IMR-90 (cell line): ENCODE measurements at regions not wholly inside any gene's neighbourhood (a gene's known extent, or its start where the extent isn't known, plus 50 kb on each side); places are given as distances from the start of the nearest gene placed in this dataset.

ENCODE experiments used
- ATAC-seq: fragments of 200-7000 bp; cut with Tn5 transposase; 2 replicates; pipeline ENCODE4 v1.9.1; 2020; ENCODE audit warnings: low read depth, mild to moderate bottlenecking, moderate library complexity
- BruUV-seq: library from RNA; stranded (reverse); fragments of 400-500 nt; replicated peaks from 2 replicates; lab custom pipeline; 2021; lab: Mats Ljungman, UMichigan
- CTCF ChIA-PET: fragments of 300-600 bp; formaldehyde crosslinking; extraction: SDS; loops from one replicate; lab custom pipeline; 2021; ENCODE audit warnings: antibody characterized with exemption; lab: Yijun Ruan, JAX
- POLR2A ChIA-PET: fragments of 300-600 bp; sonication (Branson Sonifier 250); formaldehyde crosslinking; loops from one replicate; lab custom pipeline; 2022; ENCODE audit warnings: antibody characterized with exemption; ENCODE audit not compliant: unreplicated experiment; lab: Charles Lee
- DNase-seq: peaks from one replicate; pipeline ENCODE4 v3.0.0; 2013
- H2AFZ ChIP-seq: replicated peaks from 2 replicates; pipeline ENCODE3; 2013; ENCODE audit warnings: low read length, mild to moderate bottlenecking; ENCODE audit not compliant: poor library complexity
- H2AK5ac ChIP-seq: 2 replicates; pipeline ENCODE4 v1.6.1; 2013; ENCODE audit warnings: low read depth, low read length, inconsistent platforms
- H2AK9ac ChIP-seq: replicated peaks from 2 replicates; pipeline ENCODE3; 2013; ENCODE audit warnings: mild to moderate bottlenecking, low read depth, low read length, moderate library complexity; ENCODE audit not compliant: poor library complexity
- H2BK120ac ChIP-seq: 2 replicates; pipeline ENCODE4 v1.6.1; 2013; ENCODE audit warnings: low read depth, low read length, inconsistent platforms
- H2BK15ac ChIP-seq: 3 replicates; pipeline ENCODE4 v1.6.1; 2013; ENCODE audit warnings: low read depth, low read length, inconsistent platforms
- H2BK20ac ChIP-seq: 2 replicates; pipeline ENCODE4 v1.6.1; 2013; ENCODE audit warnings: low read depth, mild to moderate bottlenecking, inconsistent platforms, low read length, moderate library complexity
- H2BK5ac ChIP-seq: 2 replicates; pipeline ENCODE4 v1.6.1; 2013; ENCODE audit warnings: mild to moderate bottlenecking, low read depth, low read length, inconsistent platforms; ENCODE audit not compliant: poor library complexity, severe bottlenecking
- H3K14ac ChIP-seq: replicated peaks from 2 replicates; pipeline ENCODE4 v1.6.1; 2013; ENCODE audit warnings: low read depth, low read length, inconsistent platforms
- H3K18ac ChIP-seq: 2 replicates; pipeline ENCODE4 v1.6.1; 2013; ENCODE audit warnings: low read depth, low read length, control low read depth
- H3K23ac ChIP-seq: 2 replicates; pipeline ENCODE4 v1.6.1; 2013; ENCODE audit warnings: low read depth, low read length, inconsistent platforms
- H3K27ac ChIP-seq: 2 replicates; pipeline ENCODE4 v1.5.1; 2013; ENCODE audit warnings: mild to moderate bottlenecking, control low read depth, low read length; ENCODE audit not compliant: insufficient read depth
- H3K27me3 ChIP-seq: 2 replicates; pipeline ENCODE4 v1.6.1; 2013; ENCODE audit warnings: low read length; ENCODE audit not compliant: control insufficient read depth, insufficient read depth
- H3K36me3 ChIP-seq: 2 replicates; pipeline ENCODE4 v1.6.1; 2013; ENCODE audit warnings: low read length, mixed read lengths; ENCODE audit not compliant: control insufficient read depth, insufficient read depth
- H3K4ac ChIP-seq: 2 replicates; pipeline ENCODE4 v1.6.1; 2013; ENCODE audit warnings: low read depth, low read length, inconsistent platforms
- H3K4me1 ChIP-seq: 2 replicates; pipeline ENCODE4 v1.6.1; 2013; ENCODE audit warnings: low read length, mixed read lengths; ENCODE audit not compliant: control insufficient read depth, insufficient read depth
- H3K4me2 ChIP-seq: 2 replicates; pipeline ENCODE4 v1.6.1; 2013; ENCODE audit warnings: low read depth, mild to moderate bottlenecking, control low read depth, low read length, moderate library complexity
- H3K4me3 ChIP-seq: 2 replicates; pipeline ENCODE4 v1.5.1; 2013; ENCODE audit warnings: low read depth, mild to moderate bottlenecking, control low read depth, low read length, moderate library complexity; ENCODE audit not compliant: insufficient read depth
- H3K56ac ChIP-seq: 2 replicates; pipeline ENCODE4 v1.6.1; 2013; ENCODE audit warnings: low read length, inconsistent platforms; ENCODE audit not compliant: insufficient read depth; ENCODE audit errors: extremely low read depth
- H3K79me1 ChIP-seq, 2 experiments: 2 replicates each; pipeline ENCODE4 v1.6.1; 2013; ENCODE audit warnings: low read length in 2 of 2, inconsistent platforms in 1 of 2, low read depth in 1 of 2
- H3K9ac ChIP-seq: 2 replicates; pipeline ENCODE4 v1.6.1; 2013; ENCODE audit warnings: low read depth, low read length, control low read depth
- H3K9me1 ChIP-seq: 2 replicates; pipeline ENCODE4 v1.6.1; 2013; ENCODE audit warnings: low read length, inconsistent platforms; ENCODE audit not compliant: insufficient read depth
- H3K9me3 ChIP-seq: 2 replicates; pipeline ENCODE4 v1.6.1; 2013; ENCODE audit warnings: low read length; ENCODE audit not compliant: control insufficient read depth, insufficient read depth
- H4K20me1 ChIP-seq: 2 replicates; pipeline ENCODE4 v1.6.1; 2013; ENCODE audit warnings: low read length, inconsistent platforms; ENCODE audit not compliant: insufficient read depth
- H4K5ac ChIP-seq: 2 replicates; pipeline ENCODE4 v1.6.1; 2013; ENCODE audit warnings: mild to moderate bottlenecking, low read depth, low read length, control low read depth
- H4K8ac ChIP-seq, 2 experiments: 2 replicates each; pipeline ENCODE4 v1.6.1; 2013; ENCODE audit warnings: low read depth in 2 of 2, low read length in 2 of 2, control low read depth in 1 of 2, inconsistent platforms in 1 of 2
- H4K91ac ChIP-seq: 2 replicates; pipeline ENCODE4 v1.6.1; 2013; ENCODE audit warnings: low read depth, low read length, inconsistent platforms; ENCODE audit not compliant: insufficient read depth
- BHLHE40 ChIP-seq: fragments of 150-350 bp; IDR thresholded peaks from 2 replicates; pipeline ENCODE4 v1.6.1; 2016; ENCODE audit warnings: mild to moderate bottlenecking, low read depth, low read length
- ELK1 ChIP-seq: fragments of 150-350 bp; IDR thresholded peaks from 2 replicates; pipeline ENCODE4 v1.6.1; 2016; ENCODE audit warnings: low read depth, mild to moderate bottlenecking, low read length, moderate library complexity, borderline replicate concordance
- FOS ChIP-seq: fragments of 150-350 bp; IDR thresholded peaks from 2 replicates; pipeline ENCODE4 v1.6.1; 2016; ENCODE audit warnings: low read depth, low read length
- MAFK ChIP-seq: IDR thresholded peaks from 2 replicates; pipeline ENCODE4 v1.6.1; 2012; ENCODE audit warnings: low read depth, low read length, improper control_type of control experiment
- MAZ ChIP-seq: IDR thresholded peaks from 2 replicates; pipeline ENCODE4 v1.6.1; 2012; ENCODE audit warnings: low read depth, mild to moderate bottlenecking, low read length, improper control_type of control experiment, moderate library complexity, borderline replicate concordance
- MXI1 ChIP-seq: IDR thresholded peaks from 2 replicates; pipeline ENCODE4 v1.6.1; 2012; ENCODE audit warnings: low read depth, mild to moderate bottlenecking, low read length, moderate library complexity, borderline replicate concordance
- POLR2A ChIP-seq: IDR thresholded peaks from 2 replicates; pipeline ENCODE4 v1.6.1; 2012; ENCODE audit warnings: mild to moderate bottlenecking, low read depth, low read length
- RFX5 ChIP-seq: IDR thresholded peaks from 2 replicates; pipeline ENCODE4 v1.8.0; 2012; ENCODE audit warnings: low read depth, mild to moderate bottlenecking, low read length, moderate library complexity
- WGBS, 2 experiments: methylation state at CpG; one replicate each; pipeline versions ENCODE4 v1.1.5 to v1.1.7; 2013; ENCODE audit warnings: missing lambda C conversion rate in 2 of 2; ENCODE audit not compliant: insufficient read length in 1 of 2; ENCODE audit errors: extremely low coverage in 2 of 2; 5-methylcytosine and 5-hydroxymethylcytosine counted together
- dilution Hi-C: fragments of 300-500 bp; cut with HindIII; formaldehyde crosslinking; loops from one replicate; pipeline ENCODE4 v1.14.3; 2018; ENCODE audit warnings: low sequenced_read_pairs; ENCODE audit not compliant: unreplicated experiment
- in situ Hi-C: fragments of 300-500 bp; cut with MboI; formaldehyde crosslinking; loops from 3 replicates; pipeline ENCODE4 v1.14.3; 2019; ENCODE audit warnings: low sequenced_read_pairs, inconsistent platforms, mixed read lengths
- intact Hi-C: fragments of 100-400 bp; cut with micrococcal nuclease; formaldehyde crosslinking; loops from 2 replicates; pipeline ENCODE4 v1.10.0; 2022
- TF ChIP-seq, protein P1 (sequence below): conservative IDR thresholded peaks from 2 replicates; pipeline ENCODE4 v1.5.1; 2012; ENCODE audit warnings: mild to moderate bottlenecking, low read depth, low read length, improper control_type of control experiment

GRCh38 chr12:73065913-73066312, 793.7 kb downstream of the TRHDE start:
- ChIA-PET POLR2A (no interaction called here), CTCF (no interaction called here)
- H2AK9ac ChIP-seq: no peak overlapping the region
- no peak overlapping the region for H2AK5ac ChIP-seq
- H4K8ac ChIP-seq: no peak overlapping the region
- H3K23ac ChIP-seq: no peak overlapping the region
- H3K56ac ChIP-seq: no peak overlapping the region
- no peak overlapping the region for H2BK120ac ChIP-seq
- H2BK5ac ChIP-seq: no peak overlapping the region
- no peak for DNase-seq
- H3K9ac ChIP-seq: no peak overlapping the region
- H3K9me1 ChIP-seq: no peaks in the 10 kb centered on the region
- TF ChIP-seq POLR2A (no peak), ELK1 (no peak), BHLHE40 (no peak), MXI1 (no peak), MAZ (no peak), MAFK (no peak), RFX5 (no peak), FOS (no peak)
- TF ChIP-seq, protein P1, sequence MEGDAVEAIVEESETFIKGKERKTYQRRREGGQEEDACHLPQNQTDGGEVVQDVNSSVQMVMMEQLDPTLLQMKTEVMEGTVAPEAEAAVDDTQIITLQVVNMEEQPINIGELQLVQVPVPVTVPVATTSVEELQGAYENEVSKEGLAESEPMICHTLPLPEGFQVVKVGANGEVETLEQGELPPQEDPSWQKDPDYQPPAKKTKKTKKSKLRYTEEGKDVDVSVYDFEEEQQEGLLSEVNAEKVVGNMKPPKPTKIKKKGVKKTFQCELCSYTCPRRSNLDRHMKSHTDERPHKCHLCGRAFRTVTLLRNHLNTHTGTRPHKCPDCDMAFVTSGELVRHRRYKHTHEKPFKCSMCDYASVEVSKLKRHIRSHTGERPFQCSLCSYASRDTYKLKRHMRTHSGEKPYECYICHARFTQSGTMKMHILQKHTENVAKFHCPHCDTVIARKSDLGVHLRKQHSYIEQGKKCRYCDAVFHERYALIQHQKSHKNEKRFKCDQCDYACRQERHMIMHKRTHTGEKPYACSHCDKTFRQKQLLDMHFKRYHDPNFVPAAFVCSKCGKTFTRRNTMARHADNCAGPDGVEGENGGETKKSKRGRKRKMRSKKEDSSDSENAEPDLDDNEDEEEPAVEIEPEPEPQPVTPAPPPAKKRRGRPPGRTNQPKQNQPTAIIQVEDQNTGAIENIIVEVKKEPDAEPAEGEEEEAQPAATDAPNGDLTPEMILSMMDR: no peak
- H2BK15ac ChIP-seq: no peak overlapping the region
- H2BK20ac ChIP-seq: no peak overlapping the region
- intact Hi-C loops: no loop called here
- no peak overlapping the region for H3K27ac ChIP-seq
- H3K4me1 ChIP-seq: no peaks in the 10 kb centered on the region
- no peaks in the 10 kb centered on the region for H3K36me3 ChIP-seq
- no peak overlapping the region for H3K18ac ChIP-seq
- no peak overlapping the region for H3K4me3 ChIP-seq
- no peaks in the 10 kb centered on the region for H4K20me1 ChIP-seq
- no peak overlapping the region for H3K14ac ChIP-seq
- H3K79me1 ChIP-seq: no peaks in the 10 kb centered on the region
- no peak overlapping the region for H4K5ac ChIP-seq
- no peak overlapping the region for H3K4me2 ChIP-seq
- ATAC-seq: no peak
- no peaks in the 10 kb centered on the region for H3K27me3 ChIP-seq
- H3K9me3 ChIP-seq: peaks cover 7% of the 10 kb centered on the region
- H3K4ac ChIP-seq: no peak overlapping the region
- no peak overlapping the region for H2AFZ ChIP-seq
- in situ Hi-C loops: no loop called here
- dilution Hi-C loops: no loop called here
- no peak overlapping the region for H4K91ac ChIP-seq
- BruUV-seq: no TSS peak
- WGBS, 2 experiments: no CpG with 5 or more reads among the region's 3 CpGs
